T-helper 1 cell treated with Interleukin-12 subunit alpha and Interleukin-12 subunit beta and Interleukin-4 antibody, amounts not matched to agents 30 μg/mL and 1 μg/mL, for 36 hours (primary cell): ENCODE measurements at regions not wholly inside any gene's neighbourhood (a gene's known extent, or its start where the extent isn't known, plus 50 kb on each side); places are given as distances from the start of the nearest gene placed in this dataset.

Experiments used
- H3K27ac Mint-ChIP-seq: one replicate; pipeline ENCODE4 v1.8.0; 2021; ENCODE audit warnings: mild to moderate bottlenecking, mixed read lengths
- H3K27me3 Mint-ChIP-seq: one replicate; pipeline ENCODE4 v1.8.0; 2021; ENCODE audit warnings: low read depth, mixed read lengths
- H3K36me3 Mint-ChIP-seq: one replicate; pipeline ENCODE4 v1.8.0; 2021; ENCODE audit warnings: low read depth, mixed read lengths
- H3K4me1 Mint-ChIP-seq: one replicate; pipeline ENCODE4 v1.8.0; 2021; ENCODE audit warnings: low read depth, mixed read lengths
- H3K4me3 Mint-ChIP-seq: one replicate; pipeline ENCODE4 v1.8.0; 2021; ENCODE audit warnings: mild to moderate bottlenecking, moderate library complexity, mixed read lengths
- H3K9me3 Mint-ChIP-seq: one replicate; pipeline ENCODE4 v1.8.0; 2021; ENCODE audit warnings: mixed read lengths

GRCh38 chr13:70189981-70190380, 81.7 kb upstream of the KLHL1 start:
- H3K36me3 Mint-ChIP-seq: no peaks in the 10 kb centered on the region
- H3K4me3 Mint-ChIP-seq: no peak overlapping the region
- H3K27me3 Mint-ChIP-seq: no peaks in the 10 kb centered on the region
- no peak overlapping the region for H3K27ac Mint-ChIP-seq
- H3K9me3 Mint-ChIP-seq: no peaks in the 10 kb centered on the region
- H3K4me1 Mint-ChIP-seq: no peaks in the 10 kb centered on the region

- no peaks in the 10 kb centered on the region for H3K27me3 Mint-ChIP-seq
- no peak overlapping the region for H3K27ac Mint-ChIP-seq
- no peaks in the 10 kb centered on the region for H3K4me1 Mint-ChIP-seq
- H3K9me3 Mint-ChIP-seq: no peaks in the 10 kb centered on the region
- no peaks in the 10 kb centered on the region for H3K36me3 Mint-ChIP-seq
- H3K4me3 Mint-ChIP-seq: no peak overlapping the region
Measured at GRCh38 chr13:70188567-70188966, 80.3 kb upstream of the KLHL1 start.

GRCh38 chr13:70183041-70183440, 74.8 kb upstream of the KLHL1 start:
- Mint-ChIP-seq H3K4me1 (no peaks in the 10 kb centered on the region), H3K36me3 (no peaks in the 10 kb centered on the region), H3K27ac (no peak overlapping the region), H3K27me3 (no peaks in the 10 kb centered on the region), H3K4me3 (no peak overlapping the region), H3K9me3 (peaks cover 3% of the 10 kb centered on the region)
